Panc1 (cell line): ENCODE measurements at regions not wholly inside any gene's neighbourhood (a gene's known extent, or its start where the extent isn't known, plus 50 kb on each side); places are given as distances from the start of the nearest gene placed in this dataset.

Experiments used
- ATAC-seq: fragments of 200-7000 bp; cut with Tn5 transposase; 2 replicates; pipeline ENCODE4 v1.9.1; 2020; ENCODE audit warnings: mild to moderate bottlenecking, moderate library complexity
- BruUV-seq: library from RNA; stranded (reverse); fragments of 400-500 nt; replicated peaks from 2 replicates; lab custom pipeline; 2021; lab: Mats Ljungman, UMichigan
- CTCF ChIA-PET: fragments of 300-600 bp; sonication (Branson Sonifier 250); formaldehyde crosslinking; loops from one replicate; lab custom pipeline; 2022; ENCODE audit warnings: antibody characterized with exemption; lab: Charles Lee
- POLR2A ChIA-PET: fragments of 300-600 bp; sonication (Branson Sonifier 250); formaldehyde crosslinking; loops from one replicate; lab custom pipeline; 2022; ENCODE audit warnings: antibody characterized with exemption; lab: Charles Lee
- DNase-seq: peaks from one replicate; pipeline ENCODE4 v3.0.0-alpha.2; 2010; ENCODE audit warnings: low read depth, low spot score
- H3K27ac ChIP-seq: 2 replicates; pipeline ENCODE4 v1.5.1; 2011; ENCODE audit warnings: mild to moderate bottlenecking, low read length, inconsistent platforms
- H3K27me3 ChIP-seq: fragments of 200-500 bp; sonication (Bioruptor generic); 2 replicates; pipeline ENCODE4 v1.6.0; 2014; ENCODE audit warnings: low read length, inconsistent platforms; ENCODE audit not compliant: control insufficient read depth, insufficient read depth
- H3K36me3 ChIP-seq: fragments of 200-500 bp; sonication (Bioruptor generic); 2 replicates; pipeline ENCODE4 v1.5.1; 2014; ENCODE audit warnings: inconsistent platforms, mild to moderate bottlenecking, low read length, moderate library complexity; ENCODE audit not compliant: control insufficient read depth, insufficient read depth
- H3K4me1 ChIP-seq: 2 replicates; pipeline ENCODE4 v1.5.1; 2011; ENCODE audit warnings: inconsistent platforms, mild to moderate bottlenecking, low read length, moderate library complexity; ENCODE audit not compliant: control insufficient read depth, insufficient read depth
- H3K4me3 ChIP-seq, 2 experiments: 2 replicates each; pipeline ENCODE4 v1.5.1; 2011 to 2012; ENCODE audit warnings: low read depth in 2 of 2, low read length in 2 of 2, mild to moderate bottlenecking in 2 of 2, inconsistent platforms in 1 of 2, moderate library complexity in 1 of 2
- H3K9me3 ChIP-seq: fragments of 200-500 bp; sonication (Bioruptor generic); 2 replicates; pipeline ENCODE4 v1.5.1; 2014; ENCODE audit warnings: low read depth, mild to moderate bottlenecking, inconsistent platforms, low read length, moderate library complexity; ENCODE audit not compliant: control insufficient read depth, insufficient read depth
- CTCF ChIP-seq: fragments of 450-650 bp; IDR thresholded peaks from 2 replicates; pipeline ENCODE4 v1.5.1; 2017; ENCODE audit warnings: mild to moderate bottlenecking
- POLR2AphosphoS5 ChIP-seq: IDR thresholded peaks from 2 replicates; pipeline ENCODE4 v1.6.1; 2012; ENCODE audit warnings: mild to moderate bottlenecking, low read depth, low read length, moderate library complexity
- REST ChIP-seq, 2 experiments: IDR thresholded peaks; 2 replicates each; pipeline ENCODE4 v1.6.1; 2011 to 2012; ENCODE audit warnings: low read depth in 2 of 2, control low read depth in 1 of 2, low read length in 1 of 2, mild to moderate bottlenecking in 1 of 2, moderate library complexity in 1 of 2; ENCODE audit not compliant: insufficient read depth in 1 of 2
- SIN3A ChIP-seq: IDR thresholded peaks from 2 replicates; pipeline ENCODE4 v1.6.1; 2012; ENCODE audit warnings: low read depth, mild to moderate bottlenecking, low read length, moderate library complexity, borderline replicate concordance; ENCODE audit not compliant: insufficient read depth
- TCF7L2 ChIP-seq: IDR thresholded peaks from 2 replicates; pipeline ENCODE4 v1.6.1; 2011; ENCODE audit warnings: mild to moderate bottlenecking, low read depth, low read length, inconsistent platforms
- in situ Hi-C: cut with HindIII; loops from 2 replicates; pipeline ENCODE4 v1.10.0; 2016; ENCODE audit warnings: low sequenced_read_pairs, low pct_unique_long_range_greater_than_20kb
- intact Hi-C: fragments of 100-400 bp; cut with micrococcal nuclease; formaldehyde crosslinking; loops from one replicate; pipeline ENCODE4 v1.10.0; 2022; ENCODE audit not compliant: unreplicated experiment

- no peak overlapping the region for H3K4me3 ChIP-seq
- H3K4me1 ChIP-seq = no peaks in the 10 kb centered on the region
- POLR2A ChIA-PET = no interaction called here
- in situ Hi-C loops (no loop called here), intact Hi-C loops (no loop called here)
- DNase-seq (no peak), ATAC-seq (no peak)
- CTCF ChIA-PET = no interaction called here
- H3K27me3 ChIP-seq = no peaks in the 10 kb centered on the region
- no peak overlapping the region for H3K27ac ChIP-seq
- no peak for TF ChIP-seq SIN3A
- no peak for TF ChIP-seq POLR2AphosphoS5
- no peak for TF ChIP-seq REST (IDR thresholded peaks at IDR 0.05; ENCODE audit: insufficient read depth in 1 of 2, low read depth in 2 of 2, low read length in 1 of 2)
- TF ChIP-seq TCF7L2 = no peak
- no peak for TF ChIP-seq CTCF
- no peaks in the 10 kb centered on the region for H3K9me3 ChIP-seq
- no TSS peak for BruUV-seq
- H3K36me3 ChIP-seq = no peaks in the 10 kb centered on the region
Observed at GRCh38 chr1:95615421-95615820, 381.4 kb downstream of the RWDD3 start.

- Histone ChIP-seq H3K4me1 (no peaks in the 10 kb centered on the region), H3K27me3 (no peaks in the 10 kb centered on the region), H3K27ac (no peak overlapping the region), H3K9me3 (no peaks in the 10 kb centered on the region), H3K4me3 (no peak overlapping the region), H3K36me3 (no peaks in the 10 kb centered on the region)
- TF ChIP-seq SIN3A = no peak
- no peak for TF ChIP-seq CTCF
- TF ChIP-seq TCF7L2 = no peak
- no peak for TF ChIP-seq POLR2AphosphoS5
- TF ChIP-seq REST (IDR thresholded peaks at IDR 0.05; ENCODE audit: insufficient read depth in 1 of 2, low read depth in 2 of 2, low read length in 1 of 2) = no peak
- no peak for ATAC-seq
- no TSS peak for BruUV-seq
- DNase-seq = no peak
- in situ Hi-C loops (no loop called here), intact Hi-C loops (no loop called here)
- ChIA-PET POLR2A (no interaction called here), CTCF (no interaction called here)
Observed at GRCh38 chr1:95620076-95620475, 386.1 kb downstream of the RWDD3 start.
